Mesothelial cell of epicardium (in vitro differentiated cells): ENCODE measurements at regions not wholly inside any gene's neighbourhood (a gene's known extent, or its start where the extent isn't known, plus 50 kb on each side); places are given as distances from the start of the nearest gene placed in this dataset.

Experiments used
- DNase-seq, 2 experiments: peaks; one replicate each; pipeline ENCODE4 v3.0.0; 2021; ENCODE audit warnings: low spot score in 2 of 2; ENCODE audit not compliant: unreplicated experiment in 2 of 2
- H3K27ac Mint-ChIP-seq: 2 replicates; pipeline ENCODE4 v1.8.0; 2021; ENCODE audit warnings: mixed read lengths
- H3K27me3 Mint-ChIP-seq: 2 replicates; pipeline ENCODE4 v1.8.0; 2021; ENCODE audit warnings: low read depth, mixed read lengths
- H3K36me3 Mint-ChIP-seq: 2 replicates; pipeline ENCODE4 v1.8.0; 2021; ENCODE audit warnings: mixed read lengths
- H3K4me1 Mint-ChIP-seq: 2 replicates; pipeline ENCODE4 v1.8.0; 2021; ENCODE audit warnings: mixed read lengths
- H3K4me3 Mint-ChIP-seq: 2 replicates; pipeline ENCODE4 v1.8.0; 2021; ENCODE audit warnings: mild to moderate bottlenecking, moderate library complexity, mixed read lengths
- H3K9me3 Mint-ChIP-seq: 2 replicates; pipeline ENCODE4 v1.8.0; 2021; ENCODE audit warnings: mixed read lengths
- TF ChIP-seq, protein P1 (sequence below): fragments of 200-600 bp; sonication (generic); IDR thresholded peaks from one replicate; pipeline ENCODE4 v1.5.0; 2021; ENCODE audit warnings: antibody characterized with exemption; ENCODE audit not compliant: unreplicated experiment

DNA sequence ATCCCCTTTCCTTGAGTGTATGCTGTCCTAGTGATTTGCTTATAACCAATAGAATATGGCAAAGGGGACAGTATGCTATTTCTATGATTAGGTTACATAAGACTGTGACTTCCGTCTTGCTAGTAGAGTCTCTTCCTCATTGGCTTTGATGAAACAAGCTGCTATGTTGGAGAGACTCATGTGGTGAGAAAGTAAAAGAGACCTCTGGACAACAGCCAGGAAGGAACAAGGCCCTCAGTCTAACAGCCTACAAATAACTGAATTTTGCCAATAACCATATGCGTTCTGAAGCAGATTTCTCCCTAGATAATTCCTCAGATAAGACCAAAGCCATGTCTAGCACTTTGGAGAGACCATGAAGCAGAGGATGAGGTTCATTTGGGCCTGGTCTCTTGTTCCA lies 134.5 kb upstream of the NAV3 start:
- TF ChIP-seq, protein P1, sequence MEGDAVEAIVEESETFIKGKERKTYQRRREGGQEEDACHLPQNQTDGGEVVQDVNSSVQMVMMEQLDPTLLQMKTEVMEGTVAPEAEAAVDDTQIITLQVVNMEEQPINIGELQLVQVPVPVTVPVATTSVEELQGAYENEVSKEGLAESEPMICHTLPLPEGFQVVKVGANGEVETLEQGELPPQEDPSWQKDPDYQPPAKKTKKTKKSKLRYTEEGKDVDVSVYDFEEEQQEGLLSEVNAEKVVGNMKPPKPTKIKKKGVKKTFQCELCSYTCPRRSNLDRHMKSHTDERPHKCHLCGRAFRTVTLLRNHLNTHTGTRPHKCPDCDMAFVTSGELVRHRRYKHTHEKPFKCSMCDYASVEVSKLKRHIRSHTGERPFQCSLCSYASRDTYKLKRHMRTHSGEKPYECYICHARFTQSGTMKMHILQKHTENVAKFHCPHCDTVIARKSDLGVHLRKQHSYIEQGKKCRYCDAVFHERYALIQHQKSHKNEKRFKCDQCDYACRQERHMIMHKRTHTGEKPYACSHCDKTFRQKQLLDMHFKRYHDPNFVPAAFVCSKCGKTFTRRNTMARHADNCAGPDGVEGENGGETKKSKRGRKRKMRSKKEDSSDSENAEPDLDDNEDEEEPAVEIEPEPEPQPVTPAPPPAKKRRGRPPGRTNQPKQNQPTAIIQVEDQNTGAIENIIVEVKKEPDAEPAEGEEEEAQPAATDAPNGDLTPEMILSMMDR: no peak
- H3K4me1 Mint-ChIP-seq: no peaks in the 10 kb centered on the region
- no peaks in the 10 kb centered on the region for H3K36me3 Mint-ChIP-seq
- DNase-seq: no peak
- H3K4me3 Mint-ChIP-seq: no peak overlapping the region
- H3K9me3 Mint-ChIP-seq: no peaks in the 10 kb centered on the region
- H3K27ac Mint-ChIP-seq: no peak overlapping the region
- peaks cover 11% of the 10 kb centered on the region for H3K27me3 Mint-ChIP-seq

- Mint-ChIP-seq H3K36me3 (no peaks in the 10 kb centered on the region), H3K27me3 (peaks cover 4% of the 10 kb centered on the region), H3K27ac (no peak overlapping the region), H3K9me3 (no peaks in the 10 kb centered on the region), H3K4me3 (no peak overlapping the region), H3K4me1 (peaks cover 17% of the 10 kb centered on the region)
- TF ChIP-seq, protein P1: no peak
- DNase-seq: no peak
These were observed 141.1 kb upstream of the NAV3 start for GRCh38 chr12:77689510-77690086.

DNA sequence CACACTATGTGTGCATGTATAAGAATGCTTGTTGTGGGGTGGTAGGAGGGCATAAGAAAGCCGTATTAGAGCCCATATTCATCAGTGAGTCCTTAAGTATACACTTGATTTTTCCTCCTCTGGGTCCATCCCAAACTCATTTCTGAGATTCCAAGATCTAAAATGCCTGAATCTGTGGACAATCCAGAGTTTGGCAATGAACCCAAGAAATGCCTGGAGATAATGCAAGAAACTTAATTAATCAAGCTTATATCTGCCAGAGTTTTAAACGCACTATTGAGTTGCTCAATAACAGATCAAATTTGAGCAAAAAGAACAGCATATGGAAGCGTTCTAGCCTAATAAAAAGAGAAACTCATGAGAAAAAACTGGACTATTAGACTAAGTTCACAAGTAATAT lies 143.4 kb upstream of the NAV3 start:
- peaks cover 17% of the 10 kb centered on the region for H3K4me1 Mint-ChIP-seq
- peaks cover 5% of the 10 kb centered on the region for H3K27me3 Mint-ChIP-seq
- no peak overlapping the region for H3K4me3 Mint-ChIP-seq
- H3K27ac Mint-ChIP-seq: no peak overlapping the region
- TF ChIP-seq, protein P1: no peak
- no peak for DNase-seq
- H3K36me3 Mint-ChIP-seq: no peaks in the 10 kb centered on the region
- H3K9me3 Mint-ChIP-seq: no peaks in the 10 kb centered on the region

DNA sequence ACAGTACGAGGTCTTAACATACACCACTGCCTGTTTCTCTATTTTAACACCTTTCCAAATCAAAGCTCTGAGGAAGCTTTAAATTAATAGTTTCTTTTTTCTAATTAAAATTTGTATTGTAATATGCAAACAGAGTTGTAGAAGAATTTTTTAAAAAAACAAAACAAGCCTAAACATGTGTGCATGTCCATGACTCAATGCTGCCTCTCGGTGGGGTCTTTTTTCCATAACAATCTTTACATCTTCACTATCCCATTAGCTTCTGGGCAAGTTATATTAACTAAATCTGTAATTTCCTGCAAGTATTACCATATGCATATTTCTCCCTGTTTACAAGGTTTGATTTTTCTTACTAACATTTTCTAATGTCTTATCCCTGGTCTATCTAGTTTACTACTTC lies 143.9 kb upstream of the NAV3 start:
- DNase-seq: no peak
- TF ChIP-seq, protein P1: no peak
- Mint-ChIP-seq H3K4me1 (peaks cover 17% of the 10 kb centered on the region), H3K9me3 (no peaks in the 10 kb centered on the region), H3K27ac (no peak overlapping the region), H3K4me3 (no peak overlapping the region), H3K36me3 (no peaks in the 10 kb centered on the region), H3K27me3 (peaks cover 5% of the 10 kb centered on the region)

DNA sequence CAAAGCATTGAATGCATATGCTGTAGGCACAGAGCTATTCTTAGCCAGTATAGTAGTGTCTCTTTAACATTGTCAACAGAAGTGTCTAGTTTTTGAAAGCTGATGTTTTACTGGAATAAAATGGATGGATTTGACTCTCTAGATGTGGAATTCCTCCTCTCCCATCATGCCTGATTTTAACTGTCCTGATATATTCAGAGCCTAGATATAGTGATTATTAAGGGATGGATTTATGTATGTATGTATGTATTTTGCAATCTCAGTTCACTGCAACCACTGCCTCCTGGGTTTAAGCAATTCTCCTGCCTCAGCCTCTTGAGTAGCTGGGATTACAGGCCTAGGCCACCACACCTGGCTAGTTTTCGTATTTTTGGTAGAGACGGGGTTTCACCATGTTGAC lies 144.8 kb upstream of the NAV3 start:
- H3K9me3 Mint-ChIP-seq: no peaks in the 10 kb centered on the region
- peaks cover 17% of the 10 kb centered on the region for H3K4me1 Mint-ChIP-seq
- no peak overlapping the region for H3K4me3 Mint-ChIP-seq
- DNase-seq: no peak
- H3K27me3 Mint-ChIP-seq: peaks cover 5% of the 10 kb centered on the region
- TF ChIP-seq, protein P1: no peak
- H3K36me3 Mint-ChIP-seq: no peaks in the 10 kb centered on the region
- peak overlapping the region; percentile 53 for H3K27ac Mint-ChIP-seq

GRCh38 chr12:77685112-77685511 lies 145.6 kb upstream of the NAV3 start:
- Mint-ChIP-seq H3K4me1 (peaks cover 17% of the 10 kb centered on the region), H3K27me3 (peaks cover 8% of the 10 kb centered on the region), H3K27ac (no peak overlapping the region), H3K36me3 (no peaks in the 10 kb centered on the region), H3K9me3 (no peaks in the 10 kb centered on the region), H3K4me3 (no peak overlapping the region)
- peak; percentile 20 to 50 for DNase-seq
- TF ChIP-seq, protein P1: peak; percentile 56
